DMS79 treated with DMSO at 0.1 percent for 48 hours (cell line): ENCODE measurements at regions not wholly inside any gene's neighbourhood (a gene's known extent, or its start where the extent isn't known, plus 50 kb on each side); places are given as distances from the start of the nearest gene placed in this dataset.
"Not testable (repeated sequence)": the region's sequence is repeated elsewhere in the genome, so short reads cannot be mapped to it uniquely, and the experiment has no call there.

Experiments
- DNase-seq: peaks from one replicate; lab custom pipeline; 2025; lab: John Stamatoyannopoulos, UW

GRCh38 chr15:75792236-75792635, 51.0 kb upstream of the UBE2Q2 start:
- DNase-seq = not testable (repeated sequence)

DNA sequence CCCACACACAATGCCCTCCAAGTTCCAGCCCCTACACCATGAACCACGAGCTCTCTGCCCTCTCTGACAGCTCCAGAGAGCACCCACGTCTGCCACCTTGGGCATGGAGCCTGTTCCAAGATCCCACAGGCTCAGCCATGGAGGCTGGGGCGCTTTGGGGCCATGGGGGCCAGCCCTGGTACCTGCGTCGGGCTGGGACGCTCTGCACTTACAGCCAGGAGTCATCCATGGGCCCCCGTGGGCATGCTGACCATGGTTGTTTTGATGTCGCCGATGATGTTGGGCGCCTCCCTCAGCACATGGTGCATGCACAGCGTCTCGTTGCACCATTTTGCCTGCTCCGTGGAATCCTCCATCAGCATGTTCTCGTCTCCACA, 51.9 kb upstream of the UBE2Q2 start:
- DNase-seq = no peak

GRCh38 chr15:75790631-75791336, 52.5 kb upstream of the UBE2Q2 start:
- no peak for DNase-seq

- DNase-seq = no peak
Measured at GRCh38 chr15:75786575-75786947, 56.7 kb upstream of the UBE2Q2 start.

DNA sequence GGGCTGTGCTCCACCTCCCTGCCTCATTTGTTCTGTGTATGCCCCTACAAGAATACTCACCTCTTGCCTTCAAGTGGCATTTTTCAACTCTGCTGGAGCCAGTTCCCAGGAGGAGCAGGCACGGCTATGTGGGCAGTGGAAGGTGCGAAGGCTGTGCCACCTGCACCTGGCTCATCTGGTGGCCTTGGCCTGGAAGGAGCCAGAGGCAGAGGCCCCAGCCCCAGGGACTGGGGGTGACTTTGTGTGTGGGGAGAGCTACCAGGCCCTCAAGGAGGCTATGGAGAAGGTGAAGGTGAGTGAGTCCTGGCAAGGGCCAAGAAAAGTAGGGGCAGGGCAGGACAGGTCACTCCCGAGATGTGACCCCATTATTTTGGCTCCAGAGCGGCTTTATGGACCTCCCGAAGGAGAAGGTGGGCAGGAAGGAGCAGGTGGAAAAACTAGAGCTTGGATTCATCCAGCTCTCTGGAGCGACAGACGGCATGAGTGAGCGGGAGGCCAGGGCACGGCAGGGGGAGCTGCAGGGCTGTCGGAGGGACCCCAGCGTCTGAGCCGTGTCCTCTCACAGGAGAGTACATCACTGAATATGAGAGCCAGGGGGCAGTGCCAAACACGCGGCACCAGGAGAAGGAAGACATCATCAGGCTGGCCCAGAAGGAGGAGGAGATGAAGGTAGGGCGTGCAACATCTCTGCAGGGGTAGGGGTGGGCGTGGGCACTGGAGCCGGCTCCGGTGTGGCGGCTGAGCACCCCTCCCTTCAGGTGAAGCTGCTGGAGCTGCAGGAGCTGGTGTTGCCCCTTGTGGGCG, 57.3 kb upstream of the UBE2Q2 start:
- DNase-seq = no peak

DNA sequence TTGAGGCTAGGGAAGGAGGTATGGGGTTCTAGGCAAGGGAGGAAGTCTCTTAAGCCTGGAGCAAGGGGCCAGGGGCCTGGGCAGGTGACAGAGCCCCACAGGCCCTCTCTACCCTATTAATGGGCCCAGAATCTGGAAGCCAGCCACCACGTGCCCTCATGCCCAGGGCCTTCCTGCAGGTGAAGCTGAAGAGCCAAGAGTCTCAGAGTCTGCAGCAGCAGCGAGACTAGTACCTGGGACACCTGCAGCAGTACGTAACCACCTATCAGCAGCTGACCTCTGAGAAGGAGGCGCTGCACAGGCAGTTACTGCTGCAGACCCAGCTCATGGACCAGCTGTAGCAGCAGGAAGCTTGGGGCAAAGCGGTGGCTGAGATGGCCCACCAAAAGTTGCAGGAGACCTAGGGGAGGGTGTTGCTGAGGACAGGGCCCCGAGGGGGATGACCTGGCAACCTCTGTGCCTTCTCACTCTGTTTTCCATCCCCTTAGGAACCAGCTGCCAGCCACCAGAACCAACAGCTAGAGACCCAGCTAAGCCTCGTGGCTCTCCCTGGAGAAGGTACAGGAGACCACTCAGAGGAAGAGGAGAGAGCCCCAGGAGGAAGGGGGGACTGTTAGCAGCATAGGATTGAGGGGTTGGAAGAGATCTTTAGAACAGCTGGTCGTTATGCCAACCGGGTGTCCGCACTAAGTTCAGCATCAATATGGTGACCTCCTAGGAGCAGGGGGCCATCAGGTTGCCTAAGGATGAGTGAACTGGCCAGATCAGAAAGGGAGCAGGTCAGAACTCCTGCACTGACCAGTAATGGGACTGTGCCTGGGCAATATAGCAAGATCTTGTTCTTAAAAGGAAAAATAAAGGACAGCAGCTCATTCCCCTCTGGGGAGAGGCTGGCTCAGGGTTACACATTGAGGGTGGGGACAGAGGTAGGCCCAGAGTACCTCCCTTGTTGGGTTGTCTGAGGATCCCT, 58.5 kb upstream of the UBE2Q2 start:
- DNase-seq = not testable (repeated sequence)

DNA sequence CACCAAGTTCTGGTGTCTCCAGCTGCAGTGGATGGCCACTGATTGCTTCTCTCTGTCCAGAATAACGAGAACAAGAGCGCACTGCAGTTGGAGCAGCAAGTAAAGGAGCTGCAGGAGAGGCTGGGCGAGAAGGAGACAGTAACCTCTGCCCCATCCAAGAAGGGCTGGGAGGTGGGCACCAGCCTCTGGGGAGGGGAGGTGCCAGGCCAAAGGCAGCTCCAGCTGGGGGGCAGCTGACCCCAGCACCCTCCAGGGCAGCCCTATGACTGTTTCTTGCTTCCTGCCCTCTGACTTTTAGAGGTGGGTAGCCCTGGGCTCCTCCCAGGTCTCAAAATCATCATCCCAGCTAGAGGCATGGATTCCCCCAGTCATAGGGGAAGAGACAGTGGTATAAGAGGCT, 59.7 kb upstream of the UBE2Q2 start:
- not testable (repeated sequence) for DNase-seq

DNA sequence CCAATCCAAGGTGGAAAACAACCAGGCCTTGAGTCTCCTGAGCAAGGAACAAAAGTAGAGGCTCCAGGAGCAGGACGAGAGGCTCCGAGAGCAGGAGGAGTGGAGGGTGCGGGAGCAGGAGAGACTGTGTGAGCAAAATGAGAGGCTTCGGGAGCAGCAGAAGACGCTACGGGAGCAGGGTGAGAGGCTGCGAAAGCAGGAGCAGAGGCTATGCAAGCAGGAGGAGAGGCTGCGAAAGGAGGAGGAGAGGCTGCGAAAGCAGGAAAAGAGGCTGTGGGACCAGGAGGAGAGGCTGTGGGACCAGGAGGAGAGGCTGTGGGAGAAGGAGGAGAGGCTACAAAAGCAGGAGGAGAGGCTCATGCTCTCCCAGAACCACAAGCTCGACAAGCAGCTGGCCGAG, 60.3 kb upstream of the UBE2Q2 start:
- no peak for DNase-seq

DNA sequence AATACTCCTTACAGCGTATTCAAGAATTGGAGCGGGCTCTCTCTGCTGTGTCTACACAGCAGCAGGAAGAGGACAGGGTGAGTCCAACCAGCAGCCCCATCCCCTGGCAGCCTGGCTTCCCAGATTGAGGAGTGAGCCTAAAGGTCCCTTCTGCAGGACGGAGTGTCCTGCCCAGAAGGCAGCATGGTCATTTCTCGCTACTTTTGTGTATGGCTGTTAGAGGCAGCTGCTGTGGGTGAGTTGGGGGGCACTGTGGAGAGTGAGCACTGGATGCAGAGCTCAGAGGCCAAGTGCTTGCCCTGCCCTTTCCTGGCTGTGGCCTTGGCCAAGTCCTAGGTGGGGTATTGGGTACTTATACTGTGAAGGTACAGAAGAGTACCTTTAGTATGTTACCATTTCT, 62.3 kb upstream of the UBE2Q2 start:
- not testable (repeated sequence) for DNase-seq

GRCh38 chr15:75779504-75779903, 63.7 kb upstream of the UBE2Q2 start:
- no peak for DNase-seq

- peak; percentile 0 for DNase-seq
Measured at GRCh38 chr15:75776871-75777610, 64.4 kb upstream of the CSPG4 start.

GRCh38 chr15:75776065-75776423, 63.4 kb upstream of the CSPG4 start:
- no peak for DNase-seq

DNA sequence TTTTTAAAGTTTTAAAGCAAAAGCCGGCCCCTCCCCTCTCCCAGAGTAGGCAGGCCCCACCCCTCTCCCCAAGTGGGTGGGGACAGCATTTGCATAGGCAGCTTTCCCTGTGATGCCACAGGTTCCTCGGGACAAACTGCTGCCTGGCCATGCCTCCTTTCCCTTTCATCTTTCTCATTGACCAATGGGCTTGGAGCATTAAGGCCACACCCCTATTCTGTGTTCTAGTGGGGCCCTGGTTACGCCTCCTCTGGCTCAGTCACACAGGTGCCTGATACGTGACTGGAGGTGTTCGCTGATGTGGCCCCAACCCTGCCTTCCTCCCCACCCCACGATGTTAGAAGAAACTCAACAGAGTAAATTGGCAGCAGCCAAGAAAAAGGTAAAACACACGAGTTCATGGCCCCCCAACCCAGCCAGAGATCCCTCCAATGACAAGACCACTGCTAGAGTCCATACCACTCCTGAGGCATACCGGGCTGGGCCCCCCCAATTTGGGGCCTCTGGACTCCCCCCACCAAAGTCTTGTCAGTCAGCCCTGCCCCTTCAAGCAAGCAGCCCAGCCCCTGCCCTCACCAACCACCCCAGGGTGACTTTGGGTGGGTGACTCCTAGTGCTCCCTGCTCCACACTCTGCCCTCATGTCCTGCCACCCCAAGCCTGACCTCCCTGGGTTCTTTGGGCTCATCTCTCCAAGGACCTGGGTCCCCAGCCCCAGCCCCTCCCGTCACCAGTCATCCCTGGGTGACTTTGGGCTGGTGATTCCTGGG, 62.8 kb upstream of the CSPG4 start:
- no peak for DNase-seq

GRCh38 chr15:75773974-75774373, 61.3 kb upstream of the CSPG4 start:
- DNase-seq = not testable (repeated sequence)

GRCh38 chr15:75771054-75771453, 58.4 kb upstream of the CSPG4 start:
- not testable (repeated sequence) for DNase-seq

GRCh38 chr15:75770131-75770530, 57.5 kb upstream of the CSPG4 start:
- DNase-seq = no peak

DNA sequence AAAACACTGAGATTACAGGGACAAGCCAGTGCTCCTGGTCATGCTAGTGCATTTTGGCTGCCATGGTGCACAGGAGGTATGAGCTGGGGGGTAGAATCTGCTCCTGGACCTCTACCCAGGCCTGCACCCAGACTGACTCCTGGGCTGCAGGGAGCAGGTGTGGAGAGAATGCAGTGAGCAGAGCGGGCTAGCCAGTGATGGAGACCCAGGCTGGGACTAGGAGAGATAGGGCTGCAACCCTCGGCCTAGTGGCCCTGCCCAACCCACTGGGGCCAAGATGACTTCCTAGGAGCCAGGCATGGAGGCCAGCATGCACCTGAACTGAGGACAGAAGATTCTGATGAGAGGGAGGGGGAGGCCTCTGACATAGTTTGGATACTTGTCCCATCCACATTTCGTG, 55.9 kb upstream of the CSPG4 start:
- not testable (repeated sequence) for DNase-seq

- DNase-seq = not testable (repeated sequence)
Measured at GRCh38 chr15:75765551-75766305, 53.1 kb upstream of the CSPG4 start.

DNA sequence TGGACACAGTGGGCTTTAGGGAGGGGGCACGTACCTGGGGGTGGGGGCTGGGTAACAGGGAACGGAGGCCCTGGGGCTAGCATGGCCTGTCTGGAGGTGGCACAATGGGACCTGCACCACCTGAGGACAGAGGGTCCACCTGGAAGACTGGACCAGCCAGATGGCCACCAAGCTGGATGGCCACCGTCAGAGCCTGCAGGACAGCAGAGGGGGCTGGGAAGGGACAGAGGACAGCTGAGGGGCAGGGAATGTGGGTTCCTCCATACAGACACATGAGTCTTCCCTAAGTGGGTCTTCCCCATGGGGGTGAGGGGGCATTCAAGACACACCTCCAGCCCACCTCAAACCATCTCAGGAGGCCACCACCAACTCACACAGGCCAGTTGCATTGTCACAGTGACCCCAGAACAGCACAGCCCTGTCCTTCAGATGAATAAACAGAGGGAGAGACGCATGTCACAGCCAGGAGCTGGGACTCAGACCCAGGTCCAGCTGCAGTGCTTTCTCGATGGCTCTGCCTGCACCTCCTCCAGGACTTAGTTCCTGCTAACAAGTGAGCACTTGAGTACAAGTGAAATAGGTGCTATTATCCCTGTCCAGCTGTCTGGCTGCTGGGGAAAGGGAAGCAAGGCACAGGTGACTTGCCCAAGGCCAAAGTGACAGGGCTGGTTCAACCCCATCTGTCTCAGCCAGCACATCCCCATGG, 52.4 kb upstream of the CSPG4 start:
- DNase-seq = not testable (repeated sequence)
